DND-41 (cell line): ENCODE measurements at regions not wholly inside any gene's neighbourhood (a gene's known extent, or its start where the extent isn't known, plus 50 kb on each side); places are given as distances from the start of the nearest gene placed in this dataset.

Experiments
- CTCF ChIP-seq: IDR thresholded peaks from 2 replicates; pipeline ENCODE4 v1.5.1; 2012; ENCODE audit warnings: borderline replicate concordance, low read length, moderate library complexity, mild to moderate bottlenecking; ENCODE audit not compliant: poor library complexity, severe bottlenecking; ENCODE audit errors: extremely low read depth
- EZH2 ChIP-seq: IDR thresholded peaks from 3 replicates; pipeline ENCODE4 v1.6.1; 2012; ENCODE audit warnings: borderline replicate concordance, low read depth, mild to moderate bottlenecking, moderate library complexity, low read length, inconsistent platforms; ENCODE audit not compliant: severe bottlenecking

GRCh38 chr11:112748713-112749543 lies 212.3 kb upstream of the NCAM1 start:
- TF ChIP-seq CTCF (no peak), EZH2 (no peak)
